ENCODE measurements at regions not wholly inside any gene's neighbourhood (a gene's known extent, or its start where the extent isn't known, plus 50 kb on each side); places are given as distances from the start of the nearest gene placed in this dataset.

- Histone ChIP-seq H3K27me3 (no peaks in the 10 kb centered on the region), H3K9me3 (no peaks in the 10 kb centered on the region), H3K4me1 (no peaks in the 10 kb centered on the region), H3K27ac (no peak overlapping the region), H3K36me3 (no peaks in the 10 kb centered on the region), H3K4me3 (no peak overlapping the region)
- no peak for DNase-seq
- no peak for TF ChIP-seq POLR2A (IDR thresholded peaks at IDR 0.05)
- TF ChIP-seq, protein P1, sequence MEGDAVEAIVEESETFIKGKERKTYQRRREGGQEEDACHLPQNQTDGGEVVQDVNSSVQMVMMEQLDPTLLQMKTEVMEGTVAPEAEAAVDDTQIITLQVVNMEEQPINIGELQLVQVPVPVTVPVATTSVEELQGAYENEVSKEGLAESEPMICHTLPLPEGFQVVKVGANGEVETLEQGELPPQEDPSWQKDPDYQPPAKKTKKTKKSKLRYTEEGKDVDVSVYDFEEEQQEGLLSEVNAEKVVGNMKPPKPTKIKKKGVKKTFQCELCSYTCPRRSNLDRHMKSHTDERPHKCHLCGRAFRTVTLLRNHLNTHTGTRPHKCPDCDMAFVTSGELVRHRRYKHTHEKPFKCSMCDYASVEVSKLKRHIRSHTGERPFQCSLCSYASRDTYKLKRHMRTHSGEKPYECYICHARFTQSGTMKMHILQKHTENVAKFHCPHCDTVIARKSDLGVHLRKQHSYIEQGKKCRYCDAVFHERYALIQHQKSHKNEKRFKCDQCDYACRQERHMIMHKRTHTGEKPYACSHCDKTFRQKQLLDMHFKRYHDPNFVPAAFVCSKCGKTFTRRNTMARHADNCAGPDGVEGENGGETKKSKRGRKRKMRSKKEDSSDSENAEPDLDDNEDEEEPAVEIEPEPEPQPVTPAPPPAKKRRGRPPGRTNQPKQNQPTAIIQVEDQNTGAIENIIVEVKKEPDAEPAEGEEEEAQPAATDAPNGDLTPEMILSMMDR (IDR thresholded peaks at IDR 0.05) = no peak
These were observed 479.0 kb downstream of the DISC1 start for GRCh38 chr1:232105561-232105960.

GRCh38 chr1:232101231-232101630, 474.6 kb downstream of the DISC1 start:
- TF ChIP-seq POLR2A (IDR thresholded peaks at IDR 0.05) = no peak
- TF ChIP-seq, protein P1 (IDR thresholded peaks at IDR 0.05) = no peak
- DNase-seq = no peak

DNA sequence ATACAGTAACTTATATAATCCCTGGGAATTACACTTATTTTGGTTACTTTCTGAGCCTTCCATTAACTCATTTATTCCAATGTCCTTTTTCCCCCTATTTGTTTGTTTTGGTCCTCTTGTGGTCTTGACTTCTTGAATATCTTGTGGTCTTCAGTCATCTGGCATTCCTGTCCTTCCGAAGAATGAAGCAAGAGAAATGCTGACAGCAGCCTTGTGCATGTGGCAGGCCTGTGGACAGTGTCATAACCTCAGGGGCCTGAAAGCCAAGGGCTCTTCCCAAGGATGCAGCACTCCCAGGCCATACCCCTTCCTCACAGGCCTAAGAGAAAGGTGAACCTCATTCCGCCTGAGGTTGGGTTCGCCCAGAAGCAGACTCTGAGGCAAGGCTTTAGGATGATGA, 470.2 kb downstream of the DISC1 start:
- Histone ChIP-seq H3K36me3 (no peaks in the 10 kb centered on the region), H3K27ac (no peak overlapping the region), H3K4me3 (no peak overlapping the region), H3K27me3 (no peaks in the 10 kb centered on the region), H3K9me3 (no peaks in the 10 kb centered on the region), H3K4me1 (no peaks in the 10 kb centered on the region)
- TF ChIP-seq, protein P1 (IDR thresholded peaks at IDR 0.05) = no peak
- TF ChIP-seq POLR2A (IDR thresholded peaks at IDR 0.05) = no peak
- DNase-seq = no peak

More at GRCh38 chr1:232101231-232101630, 474.6 kb downstream of the DISC1 start:
- Histone ChIP-seq H3K36me3 (no peaks in the 10 kb centered on the region), H3K4me3 (no peak overlapping the region), H3K9me3 (no peaks in the 10 kb centered on the region), H3K4me1 (no peaks in the 10 kb centered on the region), H3K27ac (no peak overlapping the region), H3K27me3 (no peaks in the 10 kb centered on the region)

Small RNA genes in the stretch of these regions (small RNA-seq; reads per million reads assigned to genes)
- gene BX323014.1 (0 reads per million in 2 donors), gene RN7SL299P (0 reads per million in 2 donors)

Measured in Peyer's patch (tissue), 4 donors.